A549 (cell line): ENCODE measurements at regions not wholly inside any gene's neighbourhood (a gene's known extent, or its start where the extent isn't known, plus 50 kb on each side); places are given as distances from the start of the nearest gene placed in this dataset.

ENCODE experiments used
- CEBPB ChIP-seq, 2 experiments: fragments of >200 bp in 1 of 2; sonication (Bioruptor Twin) in 1 of 2; formaldehyde crosslinking in 1 of 2; IDR thresholded peaks; 2 replicates each; pipeline ENCODE4 v1.6.1; 2012 to 2016
- E2F6 ChIP-seq: IDR thresholded peaks from 2 replicates; pipeline ENCODE4 v1.6.1; 2012; ENCODE audit warnings: low read depth, borderline replicate concordance
- EHMT2 ChIP-seq: fragments of 200-600 bp; sonication (generic); IDR thresholded peaks from 2 replicates; pipeline ENCODE4 v1.6.1; 2016; ENCODE audit warnings: antibody characterized with exemption, low read depth, mild to moderate bottlenecking, moderate library complexity
- EP300 ChIP-seq, 2 experiments: fragments of >200 bp; sonication (Bioruptor Twin); formaldehyde crosslinking; IDR thresholded peaks; 2 replicates in 1 of 2; 3 replicates in 1 of 2; pipeline ENCODE4 v1.6.1; 2016 to 2017
- HDAC2 ChIP-seq: fragments of 200-600 bp; sonication (generic); IDR thresholded peaks from 2 replicates; pipeline ENCODE4 v1.6.1; 2016
- KDM1A ChIP-seq: fragments of 200-600 bp; sonication (generic); IDR thresholded peaks from 2 replicates; pipeline ENCODE4 v1.6.1; 2016; ENCODE audit warnings: low read depth, mild to moderate bottlenecking
- NR3C1 ChIP-seq: fragments of >200 bp; sonication (Bioruptor Twin); formaldehyde crosslinking; IDR thresholded peaks from 3 replicates; pipeline ENCODE4 v1.6.1; 2017
- POLR2A ChIP-seq: IDR thresholded peaks from 2 replicates; pipeline ENCODE4 v1.6.1; 2012; ENCODE audit warnings: mild to moderate bottlenecking, low read length
- POLR2AphosphoS2 ChIP-seq: conservative IDR thresholded peaks from 2 replicates; pipeline ENCODE4 v1.6.1; 2012; ENCODE audit warnings: low read length, improper control_type of control experiment, inconsistent platforms
- RAD21 ChIP-seq, 2 experiments: fragments of >200 bp in 1 of 2; sonication (Bioruptor Twin) in 1 of 2; formaldehyde crosslinking in 1 of 2; IDR thresholded peaks in 1 of 2; conservative IDR thresholded peaks in 1 of 2; 2 replicates in 1 of 2; 3 replicates in 1 of 2; pipeline ENCODE4 v1.6.1; 2012 to 2018; ENCODE audit warnings: inconsistent platforms in 1 of 2
- REST ChIP-seq: fragments of 200-600 bp; sonication (generic); IDR thresholded peaks from 2 replicates; pipeline ENCODE4 v1.6.1; 2016; ENCODE audit warnings: antibody characterized with exemption, mild to moderate bottlenecking, moderate library complexity
- ZFP36 ChIP-seq: fragments of 450-650 bp; IDR thresholded peaks from 2 replicates; pipeline ENCODE4 v1.6.1; 2014; ENCODE audit warnings: borderline replicate concordance; ENCODE audit not compliant: partially characterized antibody
- TF ChIP-seq, protein P1 (sequence below): fragments of >200 bp; sonication (Bioruptor Twin); formaldehyde crosslinking; IDR thresholded peaks from 3 replicates; pipeline ENCODE4 v1.5.1; 2016

GRCh38 chr5:167755420-167755819 is 536.0 kb upstream of the WWC1 start:
- TF ChIP-seq EP300 (IDR thresholded peaks at IDR 0.05) (no peak), HDAC2 (no peak), EHMT2 (no peak), REST (no peak), POLR2AphosphoS2 (no peak), E2F6 (no peak), POLR2A (no peak), ZFP36 (no peak), NR3C1 (no peak), RAD21 (conservative IDR thresholded peaks at IDR 0.05 in 1 of 2, IDR thresholded peaks at IDR 0.05 in 1 of 2) (no peak), KDM1A (no peak), CEBPB (IDR thresholded peaks at IDR 0.05) (no peak)
- TF ChIP-seq, protein P1, sequence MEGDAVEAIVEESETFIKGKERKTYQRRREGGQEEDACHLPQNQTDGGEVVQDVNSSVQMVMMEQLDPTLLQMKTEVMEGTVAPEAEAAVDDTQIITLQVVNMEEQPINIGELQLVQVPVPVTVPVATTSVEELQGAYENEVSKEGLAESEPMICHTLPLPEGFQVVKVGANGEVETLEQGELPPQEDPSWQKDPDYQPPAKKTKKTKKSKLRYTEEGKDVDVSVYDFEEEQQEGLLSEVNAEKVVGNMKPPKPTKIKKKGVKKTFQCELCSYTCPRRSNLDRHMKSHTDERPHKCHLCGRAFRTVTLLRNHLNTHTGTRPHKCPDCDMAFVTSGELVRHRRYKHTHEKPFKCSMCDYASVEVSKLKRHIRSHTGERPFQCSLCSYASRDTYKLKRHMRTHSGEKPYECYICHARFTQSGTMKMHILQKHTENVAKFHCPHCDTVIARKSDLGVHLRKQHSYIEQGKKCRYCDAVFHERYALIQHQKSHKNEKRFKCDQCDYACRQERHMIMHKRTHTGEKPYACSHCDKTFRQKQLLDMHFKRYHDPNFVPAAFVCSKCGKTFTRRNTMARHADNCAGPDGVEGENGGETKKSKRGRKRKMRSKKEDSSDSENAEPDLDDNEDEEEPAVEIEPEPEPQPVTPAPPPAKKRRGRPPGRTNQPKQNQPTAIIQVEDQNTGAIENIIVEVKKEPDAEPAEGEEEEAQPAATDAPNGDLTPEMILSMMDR = no peak
